HPDE6-E6E7 (cell line): ENCODE measurements at regions not wholly inside any gene's neighbourhood (a gene's known extent, or its start where the extent isn't known, plus 50 kb on each side); places are given as distances from the start of the nearest gene placed in this dataset.
"Not testable (repeated sequence)": the region's sequence is repeated elsewhere in the genome, so short reads cannot be mapped to it uniquely, and the experiment has no call there.

Source experiments
- DNase-seq: peaks from one replicate; pipeline ENCODE4 v3.0.0; 2011; ENCODE audit warnings: missing footprints; ENCODE audit errors: extremely low spot score

DNA sequence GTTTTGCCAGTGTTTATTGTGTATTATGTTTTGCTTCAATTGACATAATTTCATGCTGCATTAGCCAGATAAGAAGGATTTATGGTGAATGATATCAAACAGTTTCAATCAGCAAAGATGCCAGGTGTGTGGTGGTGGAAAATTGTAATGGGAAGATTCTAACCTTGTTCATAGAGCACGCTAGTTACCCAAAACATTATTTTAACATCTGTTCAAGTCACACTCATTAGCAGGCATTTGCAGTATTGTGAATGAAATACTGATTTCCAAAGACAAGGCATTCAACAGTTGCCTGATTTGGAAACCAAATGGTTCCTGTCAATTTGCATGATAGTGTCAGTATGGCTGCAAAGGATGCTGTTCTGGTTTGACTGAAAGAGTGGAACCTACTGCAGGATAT, 129.7 kb downstream of the EPC1 start:
- DNase-seq, result no peak

DNA sequence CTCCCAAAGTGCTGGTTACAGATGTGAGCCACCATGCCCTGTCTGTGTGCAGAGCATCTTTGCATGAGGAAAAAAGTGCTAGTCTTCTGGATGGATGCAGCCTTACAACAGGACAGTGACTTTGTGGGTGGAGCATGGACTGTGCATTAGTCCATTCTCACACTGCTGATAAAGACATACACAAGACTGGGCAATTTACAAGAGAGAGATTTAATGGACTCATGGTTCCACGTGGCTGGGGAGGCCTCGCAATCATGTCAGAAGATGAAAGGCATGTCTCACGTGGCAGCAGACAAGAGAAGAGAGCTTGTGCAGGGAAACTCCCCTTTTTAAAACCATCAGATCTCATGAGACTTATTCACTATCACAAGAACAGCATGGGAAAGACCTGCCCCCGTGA, 133.1 kb downstream of the EPC1 start:
- not testable (repeated sequence) for DNase-seq

DNA sequence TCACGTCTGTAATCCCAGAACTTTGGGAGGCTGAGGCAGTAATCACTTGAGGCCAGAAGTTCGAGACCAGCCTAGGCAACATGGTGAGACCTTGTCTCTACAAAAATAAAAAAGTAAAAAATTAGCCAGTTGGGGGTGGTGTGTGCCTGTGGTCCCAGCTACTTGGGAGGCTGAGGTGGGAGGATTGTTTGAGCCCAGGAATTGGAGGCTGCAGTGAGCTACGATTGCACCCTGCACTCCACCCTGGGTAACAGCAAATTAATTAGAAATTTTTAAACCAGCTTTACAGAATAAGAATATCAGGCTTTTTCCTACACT, 136.0 kb downstream of the EPC1 start:
- DNase-seq, result no peak

DNA sequence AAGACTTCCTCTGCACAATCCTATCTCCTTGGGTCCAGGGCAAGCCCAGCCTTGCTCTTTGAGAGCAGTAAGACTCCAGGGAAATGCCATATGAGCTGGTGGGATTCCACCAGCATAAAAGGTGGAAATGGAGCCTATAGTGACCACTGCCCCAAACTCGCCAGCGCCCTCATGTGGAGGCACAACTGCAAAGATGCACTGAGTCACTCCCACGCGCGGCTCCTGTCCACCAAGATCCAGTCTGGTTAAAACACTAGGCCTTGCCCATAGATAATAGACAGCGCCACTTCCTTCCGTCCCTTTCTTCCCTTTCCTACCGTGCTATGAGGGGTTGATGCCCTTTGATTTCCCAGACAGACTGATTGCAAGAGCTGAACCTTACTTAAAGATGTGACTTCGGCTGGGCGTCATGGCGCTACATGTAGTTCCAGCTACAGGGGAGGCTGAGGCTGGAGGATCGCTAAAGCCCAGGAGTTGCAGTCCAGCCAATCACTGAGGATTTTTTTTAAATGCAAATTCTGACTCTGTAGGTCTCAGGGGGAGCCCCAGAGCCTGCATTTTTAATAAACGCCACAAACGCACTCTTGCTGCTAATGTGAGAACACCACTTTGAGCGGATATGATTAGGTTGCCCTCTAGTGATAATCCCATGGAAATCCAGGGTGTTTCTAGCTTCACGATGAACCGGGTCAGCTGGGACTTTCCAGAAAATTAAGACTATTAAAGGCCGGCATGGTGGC, 136.5 kb downstream of the EPC1 start:
- DNase-seq, result peak; percentile 17

DNA sequence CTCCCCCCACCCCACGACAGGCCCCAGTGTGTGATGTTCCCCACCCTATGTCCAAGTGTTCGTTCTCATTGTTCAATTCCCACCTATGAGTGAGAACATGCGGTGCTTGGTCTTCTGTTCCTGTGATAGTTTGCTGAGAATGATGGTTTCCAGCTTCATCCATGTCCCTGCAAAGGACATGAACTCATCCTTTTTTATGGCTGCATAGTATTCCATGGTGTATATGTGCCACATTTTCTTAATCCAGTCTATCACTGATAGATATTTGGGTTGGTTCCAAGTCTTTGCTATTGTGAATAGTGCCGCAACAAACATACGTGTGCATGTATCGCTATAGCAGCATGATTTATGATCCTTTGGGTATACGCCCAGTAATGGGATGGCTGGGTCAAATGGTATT, 139.0 kb downstream of the EPC1 start:
- not testable (repeated sequence) for DNase-seq

- DNase-seq, result peak; percentile 26
Observed at GRCh38 chr10:32207544-32207943, 139.4 kb downstream of the EPC1 start.

DNA sequence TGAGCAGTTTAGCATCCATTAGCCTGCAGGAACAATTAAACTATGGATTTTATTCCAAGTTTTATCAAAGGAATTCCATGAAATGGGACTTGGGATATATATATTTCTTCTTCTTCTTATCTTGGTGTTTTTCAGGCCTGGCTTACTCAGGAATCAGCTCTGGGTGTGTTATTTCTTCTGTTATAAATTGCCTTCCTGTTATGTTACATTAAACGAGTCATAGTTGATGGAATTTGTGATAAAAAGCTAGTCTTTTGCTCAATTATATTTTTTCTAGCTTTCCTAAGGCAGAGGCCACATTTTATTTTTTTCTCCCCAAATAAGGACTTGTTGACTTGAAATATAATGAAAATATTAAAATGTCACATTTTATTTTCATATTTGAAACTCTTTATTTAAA, 141.3 kb downstream of the EPC1 start:
- DNase-seq, result no peak

- no peak for DNase-seq
Observed at GRCh38 chr10:32204606-32205005, 142.4 kb downstream of the EPC1 start.

DNA sequence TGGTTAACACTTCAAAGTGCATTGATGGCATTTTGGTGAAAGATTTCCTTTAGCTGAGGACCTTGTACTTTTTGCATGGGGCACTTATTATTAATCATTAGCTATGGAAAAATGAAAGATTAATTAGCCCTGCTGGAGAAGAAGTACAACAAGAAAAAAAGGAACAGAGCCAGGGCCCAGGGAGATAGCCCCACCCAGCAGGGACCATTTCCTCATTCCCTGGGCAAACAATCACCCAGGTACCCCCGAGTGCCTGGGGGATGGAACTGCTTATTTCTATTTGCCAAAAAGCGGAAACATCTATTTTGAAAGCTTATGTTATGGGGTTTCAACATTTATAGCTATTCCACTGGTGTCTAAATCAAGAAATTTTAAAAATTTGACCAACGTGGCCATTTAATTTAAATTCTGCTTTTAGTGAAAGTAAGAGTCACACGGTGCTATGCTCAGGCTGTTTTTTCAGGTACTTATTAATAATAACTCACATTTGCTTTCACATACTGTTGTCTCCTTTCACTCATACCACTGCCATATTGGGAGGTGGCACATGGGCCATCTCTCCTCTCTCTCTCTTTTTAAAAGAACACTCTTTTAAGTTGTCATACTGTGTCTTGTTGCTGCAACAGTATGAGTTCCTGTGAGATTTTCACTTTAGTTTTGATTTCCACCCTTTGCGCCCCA, 143.6 kb upstream of the KIF5B start:
- no peak for DNase-seq

- DNase-seq, result no peak
Observed at GRCh38 chr10:32197423-32197822, 141.2 kb upstream of the KIF5B start.

DNA sequence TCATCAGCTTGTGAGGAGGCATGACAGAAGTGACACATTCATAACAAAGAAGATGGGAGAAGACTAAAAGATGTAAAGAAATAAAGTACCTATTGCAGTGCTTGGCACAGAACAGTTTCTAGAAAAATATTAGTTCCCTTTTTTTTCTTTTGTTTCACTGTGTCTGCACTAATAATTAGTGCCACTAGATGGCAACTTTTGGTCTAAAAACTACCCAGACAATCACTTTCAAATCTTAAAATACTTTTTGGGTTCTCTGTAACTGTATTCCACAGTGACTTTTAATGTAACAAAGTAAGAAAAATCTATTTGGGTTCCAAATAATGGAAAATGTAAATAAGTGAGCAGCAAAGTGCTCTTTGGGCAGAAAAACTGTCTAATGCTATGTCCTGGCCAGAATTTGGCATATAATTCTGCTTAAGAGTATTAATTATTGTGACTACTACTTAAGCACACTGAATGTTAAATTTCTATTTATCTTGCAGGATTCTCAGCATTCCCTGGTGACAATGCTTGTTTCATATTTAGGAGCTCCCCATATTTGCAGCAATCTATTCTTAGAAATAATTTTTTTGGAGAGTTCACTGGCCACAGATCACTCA, 134.8 kb upstream of the KIF5B start:
- DNase-seq, result no peak

- no peak for DNase-seq
Observed at GRCh38 chr10:32189400-32190084, 133.3 kb upstream of the KIF5B start.

DNA sequence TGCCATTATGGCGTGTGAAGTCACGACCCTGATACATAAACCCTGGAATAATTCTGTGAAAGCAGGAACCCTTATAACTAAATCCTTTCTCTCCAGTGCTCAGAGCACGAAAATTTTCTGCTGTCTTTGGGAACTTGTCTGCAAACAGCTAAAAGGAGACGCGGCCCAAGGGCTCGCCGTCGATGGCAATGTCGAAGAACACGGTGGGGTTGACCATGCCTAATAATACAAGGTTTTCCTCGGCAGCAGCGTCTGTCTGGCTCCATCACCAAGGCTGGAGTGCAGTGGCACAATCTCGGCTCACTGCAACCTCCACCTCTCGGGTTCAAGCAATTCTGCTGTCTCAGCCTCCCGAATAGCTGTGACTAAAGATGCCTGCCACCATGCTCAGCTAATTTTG, 132.4 kb upstream of the KIF5B start:
- not testable (repeated sequence) for DNase-seq

GRCh38 chr10:32187686-32188085, 131.5 kb upstream of the KIF5B start:
- no peak for DNase-seq

DNA sequence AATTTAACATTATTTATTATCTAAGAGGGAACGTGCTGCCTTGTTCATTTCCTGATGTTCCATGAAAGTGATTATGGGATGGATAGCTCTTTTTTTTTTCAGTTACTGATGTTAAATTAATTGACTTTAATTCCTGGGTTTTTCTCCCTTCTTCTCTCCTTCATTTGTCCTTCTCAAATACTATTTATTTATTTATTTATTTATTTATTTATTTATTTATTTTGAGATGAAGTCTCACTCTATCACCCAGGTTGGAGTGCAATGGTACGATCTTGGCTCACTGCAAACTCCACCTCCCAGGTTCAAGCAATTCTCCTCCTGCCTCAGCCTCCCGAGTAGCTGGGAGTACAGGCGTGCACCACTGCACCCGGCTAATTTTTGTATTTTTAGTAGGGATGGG, 127.4 kb upstream of the KIF5B start:
- DNase-seq, result not testable (repeated sequence)

GRCh38 chr10:32182476-32182875, 126.3 kb upstream of the KIF5B start:
- no peak for DNase-seq

DNA sequence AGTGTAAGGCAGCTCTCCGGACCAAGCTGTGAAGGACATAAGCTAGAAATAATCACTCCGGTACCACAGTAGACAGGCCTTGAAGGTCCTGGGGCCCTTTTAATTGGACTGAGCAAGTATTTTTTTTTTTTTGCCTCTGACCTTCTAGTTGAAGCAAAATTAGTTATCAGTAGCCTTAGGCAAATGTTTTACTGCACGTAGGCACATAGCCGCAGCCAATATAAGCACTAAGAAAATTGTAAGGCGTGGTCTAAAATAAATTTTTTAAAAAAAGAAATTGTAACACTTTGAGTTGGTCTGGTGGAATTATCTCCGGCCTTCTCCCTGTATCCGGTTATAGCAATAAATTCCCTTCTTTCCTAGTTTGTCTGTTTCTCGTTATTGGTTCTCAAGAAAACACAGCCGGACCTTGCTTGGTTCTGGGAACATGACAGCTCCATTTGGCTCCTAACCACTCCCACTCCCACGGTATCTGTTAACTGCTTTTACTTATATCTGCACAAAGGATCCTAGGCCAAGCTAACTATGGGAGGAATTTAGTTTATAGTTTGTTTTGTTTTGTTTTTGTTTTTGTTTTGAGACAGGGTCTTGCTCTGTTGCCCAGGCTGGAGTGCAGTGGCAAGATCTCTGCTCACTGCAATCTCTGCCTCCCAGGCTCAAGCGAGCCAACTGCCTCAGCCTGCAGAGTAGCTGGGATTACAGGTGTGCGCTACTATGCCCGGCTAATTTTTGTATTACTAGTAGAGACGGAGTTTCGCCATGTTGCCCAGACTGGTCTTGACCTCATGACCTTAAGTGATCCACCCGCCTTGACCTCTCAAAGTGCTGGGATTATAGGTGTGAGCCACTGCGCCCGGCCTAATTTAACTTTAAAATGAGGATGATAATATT, 124.4 kb upstream of the KIF5B start:
- DNase-seq, result no peak

- no peak for DNase-seq
Observed at GRCh38 chr10:32179836-32180235, 123.6 kb upstream of the KIF5B start.

- not testable (repeated sequence) for DNase-seq
Observed at GRCh38 chr10:32177594-32177993, 121.4 kb upstream of the KIF5B start.

- DNase-seq, result no peak
Observed at GRCh38 chr10:32175629-32176028, 119.4 kb upstream of the KIF5B start.

DNA sequence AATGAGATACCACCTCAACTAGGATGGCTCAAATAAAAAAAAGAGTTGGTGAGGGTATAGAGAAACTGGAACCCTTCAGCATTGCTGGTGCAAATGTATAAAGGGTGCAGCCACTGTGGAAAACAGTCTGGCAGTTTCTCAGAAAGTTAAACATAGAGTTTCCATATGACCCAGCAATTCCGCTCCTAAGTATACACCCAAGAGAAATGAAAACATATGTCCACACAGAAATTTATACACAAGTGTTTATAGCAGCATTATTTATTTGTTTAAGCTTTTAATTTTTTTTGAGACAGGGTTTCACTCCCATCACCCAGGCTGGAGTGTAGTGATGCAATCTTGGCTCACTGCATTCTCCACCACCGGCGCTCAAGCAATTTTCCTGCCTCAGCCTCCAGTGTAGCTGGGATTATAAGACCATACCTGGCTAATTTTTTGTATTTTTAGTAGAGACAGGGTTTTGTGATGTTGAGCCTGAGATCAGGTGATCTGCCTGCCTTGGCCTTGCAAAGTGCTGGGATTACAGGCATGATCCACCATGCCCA, 118.2 kb upstream of the KIF5B start:
- no peak for DNase-seq
